Upper lobe of left lung (tissue), 4 donors: ENCODE measurements at regions not wholly inside any gene's neighbourhood (a gene's known extent, or its start where the extent isn't known, plus 50 kb on each side); places are given as distances from the start of the nearest gene placed in this dataset.

ENCODE experiments used
- POLR2A ChIP-seq, 4 donors: fragments of 450-650 bp; IDR thresholded peaks; one replicate each; pipeline ENCODE4 v1.5.1; 2016 to 2017; ENCODE audit warnings: antibody characterized with exemption in 4 of 4, mild to moderate bottlenecking in 2 of 4
- POLR2AphosphoS5 ChIP-seq, 2 donors: sonication (generic); formaldehyde crosslinking; IDR thresholded peaks; one replicate each; pipeline ENCODE4 v1.5.1; 2017; ENCODE audit warnings: antibody characterized with exemption in 2 of 2
- TF ChIP-seq, protein P1 (sequence below), 6 experiments: fragments of 450-650 bp in 4 of 6; fragments of 200-600 bp in 2 of 6; sonication (generic) in 2 of 6; IDR thresholded peaks; one replicate each; pipeline ENCODE4 v1.5.1; 2016 to 2019; ENCODE audit warnings: antibody characterized with exemption in 6 of 6

- TF ChIP-seq, protein P1, sequence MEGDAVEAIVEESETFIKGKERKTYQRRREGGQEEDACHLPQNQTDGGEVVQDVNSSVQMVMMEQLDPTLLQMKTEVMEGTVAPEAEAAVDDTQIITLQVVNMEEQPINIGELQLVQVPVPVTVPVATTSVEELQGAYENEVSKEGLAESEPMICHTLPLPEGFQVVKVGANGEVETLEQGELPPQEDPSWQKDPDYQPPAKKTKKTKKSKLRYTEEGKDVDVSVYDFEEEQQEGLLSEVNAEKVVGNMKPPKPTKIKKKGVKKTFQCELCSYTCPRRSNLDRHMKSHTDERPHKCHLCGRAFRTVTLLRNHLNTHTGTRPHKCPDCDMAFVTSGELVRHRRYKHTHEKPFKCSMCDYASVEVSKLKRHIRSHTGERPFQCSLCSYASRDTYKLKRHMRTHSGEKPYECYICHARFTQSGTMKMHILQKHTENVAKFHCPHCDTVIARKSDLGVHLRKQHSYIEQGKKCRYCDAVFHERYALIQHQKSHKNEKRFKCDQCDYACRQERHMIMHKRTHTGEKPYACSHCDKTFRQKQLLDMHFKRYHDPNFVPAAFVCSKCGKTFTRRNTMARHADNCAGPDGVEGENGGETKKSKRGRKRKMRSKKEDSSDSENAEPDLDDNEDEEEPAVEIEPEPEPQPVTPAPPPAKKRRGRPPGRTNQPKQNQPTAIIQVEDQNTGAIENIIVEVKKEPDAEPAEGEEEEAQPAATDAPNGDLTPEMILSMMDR (IDR thresholded peaks at IDR 0.05) = no peak
- TF ChIP-seq POLR2AphosphoS5 (IDR thresholded peaks at IDR 0.05) = no peak
- no peak for TF ChIP-seq POLR2A (IDR thresholded peaks at IDR 0.05)
Measured at GRCh38 chr13:104694397-104694796, 1628.2 kb upstream of the SLC10A2 start.
